ENCODE measurements at regions not wholly inside any gene's neighbourhood (a gene's known extent, or its start where the extent isn't known, plus 50 kb on each side); places are given as distances from the start of the nearest gene placed in this dataset.

DNA sequence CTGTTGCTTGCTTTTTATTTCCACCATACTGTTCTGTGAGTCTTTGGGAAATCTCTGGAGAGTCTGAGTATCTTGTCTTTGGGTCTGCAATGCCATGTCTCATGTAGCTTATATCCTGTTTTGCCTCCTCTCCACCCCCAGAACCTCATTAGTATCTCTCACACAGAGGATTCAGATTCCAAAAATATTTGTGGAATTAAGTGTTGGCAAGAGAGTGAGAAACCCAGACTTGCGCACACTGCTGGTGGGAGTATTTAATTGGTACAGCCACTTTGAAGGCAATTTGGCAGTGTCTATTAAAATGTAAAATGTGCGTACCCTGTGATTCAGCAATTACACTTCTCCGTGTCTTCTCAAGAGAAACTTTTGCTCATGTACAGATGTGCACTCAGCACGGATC is 68.6 kb downstream of the ZNF621 start:
- no peak for DNase-seq

DNA sequence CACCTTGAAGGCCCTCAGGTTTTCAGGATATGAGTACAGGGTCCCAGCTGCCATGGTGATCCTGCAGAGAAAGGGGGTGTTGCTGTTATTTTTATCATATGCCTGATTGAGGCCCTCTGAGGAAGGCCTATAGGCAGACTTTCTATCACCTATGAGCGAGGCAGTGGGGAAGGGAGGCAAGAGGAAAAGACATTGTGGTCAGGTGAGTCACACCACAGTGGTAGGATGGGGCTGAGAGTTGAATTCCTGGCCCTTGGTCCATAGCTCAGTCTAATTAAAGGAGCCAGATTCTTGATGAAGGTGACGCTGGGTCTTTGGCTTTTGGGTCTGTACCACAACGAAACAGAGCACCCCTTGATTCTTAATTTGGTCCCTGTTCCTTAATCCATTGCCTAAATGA is 72.7 kb downstream of the ZNF621 start:
- no peak for DNase-seq

DNA sequence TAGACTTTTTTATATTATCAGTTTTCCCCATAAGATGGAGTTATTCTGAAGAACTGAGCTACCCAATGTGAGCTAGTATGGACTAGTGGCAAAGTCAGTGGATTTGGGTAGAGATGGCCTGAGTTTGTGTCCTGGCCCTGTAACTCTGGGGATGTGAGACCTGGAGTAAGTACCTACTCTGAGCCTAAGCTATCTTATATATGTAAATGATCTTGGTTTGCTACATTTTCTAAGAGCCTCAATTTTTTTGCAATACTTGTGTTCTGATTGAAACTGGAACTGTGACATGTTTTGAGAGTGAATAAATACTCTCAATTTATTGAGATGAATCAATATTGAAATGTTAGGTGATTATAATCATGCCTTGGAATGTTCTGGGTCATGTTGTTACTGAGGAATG is 73.6 kb downstream of the ZNF621 start:
- DNase-seq = no peak

- no peak for DNase-seq
Observed at GRCh38 chr3:40598962-40599361, 74.2 kb downstream of the ZNF621 start.

DNA sequence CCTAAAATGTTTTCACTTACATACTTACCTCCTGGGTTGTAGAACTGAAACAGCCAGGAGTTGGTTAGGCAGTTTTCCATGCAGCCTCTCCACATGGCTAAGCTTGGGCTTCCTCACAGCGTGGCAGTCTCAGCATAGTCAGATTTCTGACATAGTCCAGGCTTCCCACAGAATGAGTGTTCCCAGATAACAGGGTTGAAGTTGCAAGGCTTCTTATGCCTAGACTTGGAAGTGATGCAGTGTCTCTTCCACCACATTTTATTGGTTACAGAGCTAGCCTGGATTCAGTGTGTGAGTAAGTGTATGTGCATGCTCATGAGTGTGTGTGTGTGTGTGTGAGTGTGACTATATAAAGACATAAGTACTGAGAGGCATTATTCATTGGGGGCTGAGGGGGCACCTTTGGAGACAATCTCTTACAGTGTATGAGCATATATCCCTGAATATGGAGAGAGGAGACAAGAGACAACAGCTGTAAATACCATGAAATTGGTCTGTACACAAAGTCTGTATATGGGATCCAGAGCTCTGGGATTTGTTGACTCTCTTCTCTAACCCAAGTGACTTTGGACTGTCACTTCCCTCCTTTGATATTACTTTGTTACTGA is 78.1 kb downstream of the ZNF621 start:
- DNase-seq = no peak

DNA sequence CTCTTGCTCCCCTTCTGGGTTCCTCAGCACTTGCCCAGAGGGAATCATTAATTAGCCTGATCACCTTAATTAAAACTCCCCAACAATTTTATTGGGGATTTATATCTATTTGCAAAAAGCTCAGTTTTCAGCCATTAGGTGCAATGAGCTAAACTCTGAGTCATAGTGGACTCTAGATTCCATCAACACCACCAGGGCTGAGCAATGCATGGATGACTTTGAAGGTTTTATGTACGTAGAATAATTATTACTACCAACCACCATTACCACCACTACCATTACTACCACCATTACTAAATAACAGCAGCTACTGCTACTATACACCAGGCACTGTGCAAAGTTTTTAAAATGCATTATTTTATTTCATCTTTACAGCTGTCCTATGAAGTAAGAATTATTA is 81.2 kb downstream of the ZNF621 start:
- DNase-seq = no peak

- DNase-seq = no peak
Observed at GRCh38 chr3:40608091-40608490, 83.3 kb downstream of the ZNF621 start.

GRCh38 chr3:40613306-40613705 is 88.5 kb downstream of the ZNF621 start:
- DNase-seq = no peak

GRCh38 chr3:40615110-40615915 is 90.6 kb downstream of the ZNF621 start:
- no peak for DNase-seq

GRCh38 chr3:40615918-40616819 is 91.4 kb downstream of the ZNF621 start:
- no peak for DNase-seq

GRCh38 chr3:40617084-40617483 is 92.3 kb downstream of the ZNF621 start:
- no peak for DNase-seq

DNA sequence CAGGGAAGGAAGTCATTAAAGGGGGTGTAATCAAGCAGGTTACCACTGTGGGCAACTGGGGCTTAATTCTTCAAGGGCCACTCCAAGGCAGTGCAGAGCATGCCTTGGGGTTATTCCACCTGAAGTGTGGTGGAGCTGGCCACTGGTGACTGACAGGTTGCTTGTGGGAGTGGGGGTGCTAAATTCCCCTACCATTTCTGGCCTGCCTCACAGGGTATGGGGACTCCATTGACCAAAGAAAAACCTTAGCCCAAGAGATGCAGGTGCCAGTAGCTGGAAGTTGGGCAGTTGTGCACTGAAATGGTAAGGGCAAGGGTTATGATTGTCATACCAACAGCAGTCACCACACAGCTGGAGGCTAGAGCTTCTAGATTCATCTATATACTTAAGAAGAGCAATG is 93.4 kb downstream of the ZNF621 start:
- DNase-seq = no peak

GRCh38 chr3:40620151-40620550 is 95.4 kb downstream of the ZNF621 start:
- DNase-seq = no peak

DNA sequence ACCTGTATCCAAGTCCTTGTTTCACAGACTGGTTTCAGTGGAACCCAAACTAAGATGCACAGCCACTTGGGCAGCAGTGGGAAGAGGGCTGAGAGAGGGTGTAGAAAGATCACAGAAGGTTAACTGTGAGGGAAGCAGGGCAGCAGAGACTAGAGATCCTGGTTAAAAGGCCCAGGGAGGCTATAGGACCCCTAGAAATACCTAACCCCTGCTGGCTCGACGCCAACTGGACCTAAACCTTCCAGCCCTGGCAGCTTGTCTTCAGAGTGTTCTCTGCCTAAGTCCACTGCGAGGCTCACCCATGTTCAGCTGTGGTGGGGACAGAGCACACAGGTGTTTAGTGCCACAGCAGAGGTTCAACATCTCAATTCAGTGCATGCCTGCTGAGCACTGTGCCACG is 96.5 kb downstream of the ZNF621 start:
- no peak for DNase-seq

- peak; percentile 82 to 88 for DNase-seq
Observed at GRCh38 chr3:40623567-40623966, 98.8 kb downstream of the ZNF621 start.

GRCh38 chr3:40624189-40624769 is 99.5 kb downstream of the ZNF621 start:
- DNase-seq = no peak

DNA sequence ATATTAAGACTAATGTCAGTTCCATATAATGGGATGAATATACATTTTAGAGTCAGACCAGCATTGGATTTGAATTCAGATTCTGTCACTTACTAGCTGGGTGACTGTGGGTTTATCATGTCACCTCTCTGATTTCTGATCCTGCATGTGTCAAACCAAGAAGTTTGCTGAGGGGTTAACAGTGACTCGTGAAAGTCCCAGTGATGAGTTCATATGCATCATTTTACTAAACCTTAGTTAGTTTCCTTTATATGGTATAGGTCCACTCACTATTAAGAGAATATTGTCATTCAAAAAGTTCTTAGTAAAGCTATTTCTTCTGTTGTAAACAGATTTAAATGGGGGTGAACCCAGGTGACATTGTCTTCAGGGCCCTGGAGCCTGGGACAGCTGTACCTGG is 102.3 kb downstream of the ZNF621 start:
- DNase-seq = no peak

GRCh38 chr3:40628984-40629383 is 104.2 kb downstream of the ZNF621 start:
- DNase-seq = no peak

GRCh38 chr3:40631341-40631995 is 106.7 kb downstream of the ZNF621 start:
- DNase-seq = no peak

- DNase-seq = no peak
Observed at GRCh38 chr3:40637906-40638305, 113.1 kb downstream of the ZNF621 start.

- no peak for DNase-seq
Observed at GRCh38 chr3:40639006-40639405, 114.2 kb downstream of the ZNF621 start.

DNA sequence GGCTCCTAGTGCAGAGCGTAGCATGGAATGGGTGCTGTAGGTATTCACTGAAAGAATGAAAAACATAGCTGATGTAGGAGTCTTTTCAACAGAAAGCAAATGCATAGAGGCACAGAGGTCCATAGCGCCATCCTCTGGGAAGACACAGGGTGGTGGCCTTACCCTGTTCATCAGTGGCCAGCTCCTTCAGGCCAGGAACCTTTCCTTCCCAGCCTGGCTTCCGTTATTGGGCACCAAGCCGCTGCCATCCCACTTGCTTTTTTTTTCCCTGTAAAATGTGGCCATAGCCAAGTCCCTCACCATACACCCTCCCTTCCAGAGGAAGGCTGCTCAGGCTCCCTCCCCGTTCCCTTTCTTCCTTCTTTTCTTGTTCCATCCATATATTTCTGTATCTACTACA is 118.1 kb downstream of the ZNF621 start:
- no peak for DNase-seq

DNA sequence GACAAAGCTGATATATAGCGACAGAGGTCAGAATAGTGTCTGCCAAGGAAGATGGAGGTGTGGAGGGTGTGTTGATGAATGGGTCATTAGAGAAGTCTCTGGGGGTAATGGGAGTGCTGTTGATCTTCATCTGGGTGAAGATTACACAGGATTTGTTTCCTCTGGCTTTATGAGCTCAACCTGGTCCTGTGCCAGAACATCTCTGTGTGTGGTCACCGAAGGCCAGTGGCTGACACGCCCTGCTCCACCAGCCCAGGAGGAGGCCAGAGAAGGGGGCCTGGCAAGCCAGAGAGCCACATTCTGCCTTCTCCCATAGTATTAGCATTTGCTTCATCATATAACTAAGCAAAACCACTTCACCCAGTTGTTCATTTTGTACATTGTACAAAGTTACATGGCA is 121.1 kb downstream of the ZNF621 start:
- DNase-seq = no peak
